Mesenchymal stem cell (in vitro differentiated cells and primary cell): ENCODE measurements at regions not wholly inside any gene's neighbourhood (a gene's known extent, or its start where the extent isn't known, plus 50 kb on each side); places are given as distances from the start of the nearest gene placed in this dataset.

Experiments
- DNase-seq: peaks from one replicate; pipeline ENCODE4 v3.0.0-alpha.2; 2013
- H2AFZ ChIP-seq: one replicate; pipeline ENCODE4 v1.6.1; 2013; ENCODE audit warnings: low read depth, mild to moderate bottlenecking, control low read depth, inconsistent platforms, low read length, moderate library complexity
- H2AK5ac ChIP-seq: 2 replicates; pipeline ENCODE4 v1.6.1; 2013; ENCODE audit warnings: low read length, moderate library complexity, mild to moderate bottlenecking, inconsistent platforms; ENCODE audit not compliant: severe bottlenecking
- H2BK120ac ChIP-seq: one replicate; pipeline ENCODE4 v1.6.1; 2013; ENCODE audit warnings: low read depth, mild to moderate bottlenecking, inconsistent platforms, low read length, moderate library complexity
- H2BK12ac ChIP-seq, 2 experiments: one replicate each; pipeline ENCODE4 v1.6.1; 2013; ENCODE audit warnings: inconsistent platforms in 2 of 2, low read length in 2 of 2, mild to moderate bottlenecking in 2 of 2, moderate library complexity in 2 of 2, control low read depth in 1 of 2
- H2BK15ac ChIP-seq: one replicate; pipeline ENCODE4 v1.6.1; 2013; ENCODE audit warnings: mild to moderate bottlenecking, low read depth, inconsistent platforms; ENCODE audit not compliant: poor library complexity, severe bottlenecking
- H2BK5ac ChIP-seq: 2 replicates; pipeline ENCODE4 v1.6.1; 2013; ENCODE audit warnings: low read depth, mild to moderate bottlenecking, low read length, control low read depth, inconsistent platforms; ENCODE audit not compliant: poor library complexity, severe bottlenecking
- H3K14ac ChIP-seq, 2 experiments: one replicate each; pipeline ENCODE4 v1.6.1; 2013; ENCODE audit warnings: inconsistent platforms in 2 of 2, low read length in 2 of 2, control low read depth in 1 of 2, mild to moderate bottlenecking in 1 of 2, moderate library complexity in 1 of 2
- H3K18ac ChIP-seq, 2 experiments: one replicate each; pipeline ENCODE4 v1.6.1; 2013; ENCODE audit warnings: inconsistent platforms in 2 of 2, low read length in 2 of 2, control low read depth in 1 of 2, low read depth in 1 of 2, mild to moderate bottlenecking in 1 of 2
- H3K23ac ChIP-seq, 2 experiments: one replicate each; pipeline ENCODE4 v1.6.1; 2013; ENCODE audit warnings: inconsistent platforms in 2 of 2, low read length in 2 of 2, mild to moderate bottlenecking in 2 of 2, moderate library complexity in 2 of 2, control low read depth in 1 of 2
- H3K27ac ChIP-seq: 2 replicates; pipeline ENCODE4 v1.5.1; 2013; ENCODE audit warnings: mild to moderate bottlenecking, moderate library complexity, low read length, control low read depth, inconsistent platforms; ENCODE audit not compliant: poor library complexity, severe bottlenecking
- H3K27me3 ChIP-seq, 2 experiments: 2 replicates each; pipeline versions ENCODE4 v1.6.1 to v1.7.0; 2013; ENCODE audit warnings: low read length in 2 of 2, mild to moderate bottlenecking in 2 of 2, moderate library complexity in 2 of 2, control low read depth in 1 of 2, inconsistent platforms in 1 of 2; ENCODE audit not compliant: control insufficient read depth in 1 of 2, insufficient read depth in 1 of 2
- H3K36me3 ChIP-seq, 2 experiments: 2 replicates each; pipeline versions ENCODE4 v1.6.1 to v1.7.0; 2013; ENCODE audit warnings: low read length in 2 of 2, control low read depth in 1 of 2, inconsistent platforms in 1 of 2, low read depth in 1 of 2, mild to moderate bottlenecking in 1 of 2; ENCODE audit not compliant: insufficient read depth in 2 of 2, control insufficient read depth in 1 of 2
- H3K4ac ChIP-seq, 2 experiments: one replicate each; pipeline ENCODE4 v1.6.1; 2013; ENCODE audit warnings: inconsistent platforms in 2 of 2, low read length in 2 of 2, mild to moderate bottlenecking in 2 of 2, moderate library complexity in 2 of 2, control low read depth in 1 of 2, low read depth in 1 of 2
- H3K4me1 ChIP-seq: 2 replicates; pipeline ENCODE4 v1.6.1; 2013; ENCODE audit warnings: low read depth, low read length, control low read depth; ENCODE audit not compliant: control insufficient read depth, insufficient read depth
- H3K4me2 ChIP-seq: 2 replicates; pipeline ENCODE4 v1.6.1; 2013; ENCODE audit warnings: low read length, mild to moderate bottlenecking, inconsistent platforms; ENCODE audit not compliant: poor library complexity, severe bottlenecking
- H3K4me3 ChIP-seq, 2 experiments: 2 replicates each; pipeline versions ENCODE4 v1.5.1 to v1.7.0; 2013; ENCODE audit warnings: low read length in 2 of 2, mild to moderate bottlenecking in 2 of 2, control low read depth in 1 of 2, low read depth in 1 of 2; ENCODE audit not compliant: insufficient read depth in 1 of 2
- H3K79me1 ChIP-seq: replicated peaks from 2 replicates; pipeline ENCODE4 v1.6.1; 2013; ENCODE audit warnings: mild to moderate bottlenecking, control low read depth, low read length, inconsistent platforms; ENCODE audit not compliant: poor library complexity, severe bottlenecking
- H3K9ac ChIP-seq: 2 replicates; pipeline ENCODE4 v1.7.0; 2013; ENCODE audit warnings: mild to moderate bottlenecking, low read length, moderate library complexity
- H3K9me3 ChIP-seq: 2 replicates; pipeline ENCODE4 v1.7.0; 2013; ENCODE audit warnings: mild to moderate bottlenecking, low read length; ENCODE audit not compliant: control insufficient read depth
- H4K8ac ChIP-seq: one replicate; pipeline ENCODE4 v1.6.1; 2013; ENCODE audit warnings: inconsistent platforms, mild to moderate bottlenecking, low read length, moderate library complexity
- H4K91ac ChIP-seq: one replicate; pipeline ENCODE4 v1.6.1; 2013; ENCODE audit warnings: mild to moderate bottlenecking, low read length, inconsistent platforms
- WGBS: methylation state at CpG from one replicate; pipeline ENCODE4 v1.1.7; 2013; ENCODE audit warnings: mixed read lengths; 5-methylcytosine and 5-hydroxymethylcytosine counted together

GRCh38 chr13:65964672-65965071, 1265.5 kb downstream of the PCDH9 start:
- no peak overlapping the region for H3K4me3 ChIP-seq
- no peaks in the 10 kb centered on the region for H3K9me3 ChIP-seq
- H4K91ac ChIP-seq = no peak overlapping the region
- H3K27me3 ChIP-seq = no peaks in the 10 kb centered on the region
- no peak overlapping the region for H3K18ac ChIP-seq
- H3K23ac ChIP-seq = no peak overlapping the region
- H2BK5ac ChIP-seq = no peak overlapping the region
- no peaks in the 10 kb centered on the region for H3K79me1 ChIP-seq
- H4K8ac ChIP-seq = no peak overlapping the region
- H2BK120ac ChIP-seq = no peak overlapping the region
- no peak overlapping the region for H2BK15ac ChIP-seq
- H3K9ac ChIP-seq = no peak overlapping the region
- H3K36me3 ChIP-seq = no peaks in the 10 kb centered on the region
- H3K4ac ChIP-seq = no peak overlapping the region
- no peak overlapping the region for H3K27ac ChIP-seq
- WGBS = no CpG with 5 or more reads among the region's 1 CpG
- H3K14ac ChIP-seq = no peak overlapping the region
- no peak overlapping the region for H3K4me2 ChIP-seq
- H3K4me1 ChIP-seq = no peaks in the 10 kb centered on the region
- no peak overlapping the region for H2AK5ac ChIP-seq
- DNase-seq = no peak
- H2AFZ ChIP-seq = no peak overlapping the region
- no peak overlapping the region for H2BK12ac ChIP-seq

GRCh38 chr13:65959305-65959704, 1270.8 kb downstream of the PCDH9 start:
- H3K27ac ChIP-seq = no peak overlapping the region
- H2AFZ ChIP-seq = no peak overlapping the region
- H2BK5ac ChIP-seq = no peak overlapping the region
- no peaks in the 10 kb centered on the region for H3K36me3 ChIP-seq
- H3K9me3 ChIP-seq = peaks cover 28% of the 10 kb centered on the region
- H2BK15ac ChIP-seq = no peak overlapping the region
- peak overlapping the region in 1 of 2 experiments; percentile 11 for H3K4me3 ChIP-seq
- 94% methylated on average over 2 of the region's 2 CpGs for whole genome bisulfite sequencing
- no peak overlapping the region for H2BK12ac ChIP-seq
- H3K79me1 ChIP-seq = no peaks in the 10 kb centered on the region
- no peak overlapping the region for H3K9ac ChIP-seq
- no peak overlapping the region for H3K23ac ChIP-seq
- no peak overlapping the region for H3K4ac ChIP-seq
- H4K8ac ChIP-seq = no peak overlapping the region
- no peak overlapping the region for H4K91ac ChIP-seq
- H3K14ac ChIP-seq = no peak overlapping the region
- H3K4me2 ChIP-seq = no peak overlapping the region
- DNase-seq = no peak
- no peaks in the 10 kb centered on the region for H3K4me1 ChIP-seq
- H2AK5ac ChIP-seq = no peak overlapping the region
- no peak overlapping the region for H3K18ac ChIP-seq
- no peaks in the 10 kb centered on the region for H3K27me3 ChIP-seq
- no peak overlapping the region for H2BK120ac ChIP-seq

- H3K79me1 ChIP-seq = no peaks in the 10 kb centered on the region
- H3K4me3 ChIP-seq = no peak overlapping the region
- H4K91ac ChIP-seq = no peak overlapping the region
- H3K9me3 ChIP-seq = no peaks in the 10 kb centered on the region
- no peak overlapping the region for H3K18ac ChIP-seq
- no peak for DNase-seq
- H3K4ac ChIP-seq = no peak overlapping the region
- no peaks in the 10 kb centered on the region for H3K27me3 ChIP-seq
- H3K4me2 ChIP-seq = no peak overlapping the region
- no peak overlapping the region for H2BK120ac ChIP-seq
- no peaks in the 10 kb centered on the region for H3K4me1 ChIP-seq
- no peak overlapping the region for H2AK5ac ChIP-seq
- H2BK15ac ChIP-seq = no peak overlapping the region
- no peak overlapping the region for H3K27ac ChIP-seq
- H3K9ac ChIP-seq = no peak overlapping the region
- no peak overlapping the region for H2BK12ac ChIP-seq
- H3K14ac ChIP-seq = no peak overlapping the region
- no peak overlapping the region for H2AFZ ChIP-seq
- 89% methylated on average over 4 of the region's 4 CpGs for WGBS
- no peak overlapping the region for H3K23ac ChIP-seq
- H2BK5ac ChIP-seq = no peak overlapping the region
- H3K36me3 ChIP-seq = no peaks in the 10 kb centered on the region
- no peak overlapping the region for H4K8ac ChIP-seq
Measured at GRCh38 chr13:65946387-65946786, 1283.7 kb downstream of the PCDH9 start.

- Histone ChIP-seq H4K8ac (no peak overlapping the region), H2BK15ac (no peak overlapping the region), H3K36me3 (no peaks in the 10 kb centered on the region), H3K4me1 (no peaks in the 10 kb centered on the region), H3K79me1 (no peaks in the 10 kb centered on the region), H2BK12ac (no peak overlapping the region), H3K14ac (no peak overlapping the region), H2AK5ac (no peak overlapping the region), H2AFZ (no peak overlapping the region), H3K9me3 (no peaks in the 10 kb centered on the region), H4K91ac (no peak overlapping the region), H3K23ac (no peak overlapping the region), H3K4me3 (no peak overlapping the region), H3K9ac (no peak overlapping the region), H3K4ac (no peak overlapping the region), H2BK120ac (no peak overlapping the region), H3K27ac (no peak overlapping the region), H2BK5ac (no peak overlapping the region), H3K4me2 (no peak overlapping the region), H3K27me3 (no peaks in the 10 kb centered on the region), H3K18ac (no peak overlapping the region)
- WGBS = 93% methylated on average over 3 of the region's 3 CpGs
- DNase-seq = no peak
Measured at GRCh38 chr13:65943708-65944107, 1286.4 kb downstream of the PCDH9 start.
